A673 (cell line): ENCODE measurements at regions not wholly inside any gene's neighbourhood (a gene's known extent, or its start where the extent isn't known, plus 50 kb on each side); places are given as distances from the start of the nearest gene placed in this dataset.

ENCODE experiments used
- BruUV-seq: library from RNA; stranded (reverse); fragments of 400-500 nt; replicated peaks from 2 replicates; lab custom pipeline; 2021; lab: Mats Ljungman, UMichigan
- CTCF ChIA-PET: fragments of 300-600 bp; sonication (Branson Sonifier 250); formaldehyde crosslinking; loops from one replicate; lab custom pipeline; 2022; ENCODE audit warnings: antibody characterized with exemption; lab: Charles Lee
- POLR2A ChIA-PET: fragments of 300-600 bp; sonication (Branson Sonifier 250); formaldehyde crosslinking; loops from one replicate; lab custom pipeline; 2022; ENCODE audit warnings: antibody characterized with exemption; ENCODE audit not compliant: low non-redundant PET; lab: Charles Lee
- DNase-seq: peaks from one replicate; pipeline ENCODE4 v3.0.0-alpha.2; 2015; ENCODE audit warnings: low spot score
- H3K27ac ChIP-seq: fragments of 200-600 bp; sonication (generic); 2 replicates; pipeline ENCODE4 v1.5.1; 2016; ENCODE audit warnings: mixed run types, low read depth, mild to moderate bottlenecking, mixed read lengths, antibody characterized with exemption, low read length; ENCODE audit not compliant: poor library complexity, severe bottlenecking
- H3K27me3 ChIP-seq: fragments of 200-600 bp; sonication (generic); replicated peaks from 2 replicates; pipeline ENCODE4 v1.6.1; 2017; ENCODE audit warnings: mixed run types, low read depth, mild to moderate bottlenecking, mixed read lengths, antibody characterized with exemption, low read length; ENCODE audit not compliant: insufficient read depth, poor library complexity
- H3K36me3 ChIP-seq: fragments of 200-600 bp; sonication (generic); 2 replicates; pipeline ENCODE4 v1.6.1; 2016; ENCODE audit warnings: mixed run types, mild to moderate bottlenecking, mixed read lengths, antibody characterized with exemption, low read length; ENCODE audit not compliant: insufficient read depth, poor library complexity, severe bottlenecking
- H3K4me1 ChIP-seq: fragments of 200-600 bp; sonication (generic); 2 replicates; pipeline ENCODE4 v1.6.1; 2017; ENCODE audit warnings: mixed run types, mild to moderate bottlenecking, mixed read lengths, antibody characterized with exemption, low read length; ENCODE audit not compliant: insufficient read depth, poor library complexity, severe bottlenecking
- H3K4me3 ChIP-seq: fragments of 200-600 bp; sonication (generic); 2 replicates; pipeline ENCODE4 v1.5.1; 2016; ENCODE audit warnings: low read depth, mixed run types, mild to moderate bottlenecking, mixed read lengths, low read length; ENCODE audit not compliant: poor library complexity, severe bottlenecking
- H3K9me3 ChIP-seq: fragments of 200-600 bp; sonication (generic); 2 replicates; pipeline ENCODE4 v1.6.1; 2016; ENCODE audit warnings: mixed run types, low read depth, mild to moderate bottlenecking, mixed read lengths, antibody characterized with exemption, low read length; ENCODE audit not compliant: poor library complexity, severe bottlenecking
- EZH2 ChIP-seq: fragments of 200-600 bp; sonication (generic); IDR thresholded peaks from 2 replicates; pipeline ENCODE4 v1.6.1; 2017; ENCODE audit warnings: borderline replicate concordance, low read depth, mild to moderate bottlenecking, mixed read lengths, antibody characterized with exemption, low read length; ENCODE audit not compliant: poor library complexity, severe bottlenecking
- intact Hi-C: fragments of 100-400 bp; cut with micrococcal nuclease; formaldehyde crosslinking; loops from one replicate; pipeline ENCODE4 v1.10.0; 2022; ENCODE audit not compliant: unreplicated experiment
- TF ChIP-seq, protein P1 (sequence below): fragments of 300-800, 200-600 bp; sonication (generic); conservative IDR thresholded peaks from 2 replicates; pipeline ENCODE4 v1.5.1; 2017; ENCODE audit warnings: low read depth, mild to moderate bottlenecking, antibody characterized with exemption, low read length, moderate library complexity, mixed read lengths

- Histone ChIP-seq H3K4me1 (no peaks in the 10 kb centered on the region), H3K9me3 (no peaks in the 10 kb centered on the region), H3K27ac (no peak overlapping the region), H3K27me3 (no peaks in the 10 kb centered on the region), H3K4me3 (no peak overlapping the region), H3K36me3 (no peaks in the 10 kb centered on the region)
- POLR2A ChIA-PET = no interaction called here
- intact Hi-C loops = no loop called here
- no peak for DNase-seq
- no TSS peak for BruUV-seq
- CTCF ChIA-PET = no interaction called here
- TF ChIP-seq, protein P1, sequence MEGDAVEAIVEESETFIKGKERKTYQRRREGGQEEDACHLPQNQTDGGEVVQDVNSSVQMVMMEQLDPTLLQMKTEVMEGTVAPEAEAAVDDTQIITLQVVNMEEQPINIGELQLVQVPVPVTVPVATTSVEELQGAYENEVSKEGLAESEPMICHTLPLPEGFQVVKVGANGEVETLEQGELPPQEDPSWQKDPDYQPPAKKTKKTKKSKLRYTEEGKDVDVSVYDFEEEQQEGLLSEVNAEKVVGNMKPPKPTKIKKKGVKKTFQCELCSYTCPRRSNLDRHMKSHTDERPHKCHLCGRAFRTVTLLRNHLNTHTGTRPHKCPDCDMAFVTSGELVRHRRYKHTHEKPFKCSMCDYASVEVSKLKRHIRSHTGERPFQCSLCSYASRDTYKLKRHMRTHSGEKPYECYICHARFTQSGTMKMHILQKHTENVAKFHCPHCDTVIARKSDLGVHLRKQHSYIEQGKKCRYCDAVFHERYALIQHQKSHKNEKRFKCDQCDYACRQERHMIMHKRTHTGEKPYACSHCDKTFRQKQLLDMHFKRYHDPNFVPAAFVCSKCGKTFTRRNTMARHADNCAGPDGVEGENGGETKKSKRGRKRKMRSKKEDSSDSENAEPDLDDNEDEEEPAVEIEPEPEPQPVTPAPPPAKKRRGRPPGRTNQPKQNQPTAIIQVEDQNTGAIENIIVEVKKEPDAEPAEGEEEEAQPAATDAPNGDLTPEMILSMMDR = no peak
- no peak for TF ChIP-seq EZH2
Measured at GRCh38 chr3:45312836-45313493, 75.4 kb upstream of the LARS2 start.

- no peaks in the 10 kb centered on the region for H3K36me3 ChIP-seq
- TF ChIP-seq EZH2 = no peak
- TF ChIP-seq, protein P1 = no peak
- no peaks in the 10 kb centered on the region for H3K9me3 ChIP-seq
- intact Hi-C loops = no loop called here
- DNase-seq = no peak
- CTCF ChIA-PET = no interaction called here
- no peaks in the 10 kb centered on the region for H3K4me1 ChIP-seq
- no peak overlapping the region for H3K27ac ChIP-seq
- H3K4me3 ChIP-seq = no peak overlapping the region
- POLR2A ChIA-PET = no interaction called here
- no peaks in the 10 kb centered on the region for H3K27me3 ChIP-seq
- BruUV-seq = no TSS peak
Measured at GRCh38 chr3:45313743-45314403, 74.5 kb upstream of the LARS2 start.

GRCh38 chr3:45317710-45318109 lies 70.7 kb upstream of the LARS2 start:
- POLR2A ChIA-PET = no interaction called here
- intact Hi-C loops = no loop called here
- Histone ChIP-seq H3K4me1 (no peaks in the 10 kb centered on the region), H3K27ac (no peak overlapping the region), H3K4me3 (no peak overlapping the region), H3K27me3 (no peaks in the 10 kb centered on the region), H3K9me3 (no peaks in the 10 kb centered on the region), H3K36me3 (no peaks in the 10 kb centered on the region)
- TF ChIP-seq EZH2 = no peak
- TF ChIP-seq, protein P1 = no peak
- CTCF ChIA-PET = no interaction called here
- DNase-seq = no peak
- BruUV-seq = no TSS peak
